Peyer's patch (tissue), 4 donors: ENCODE measurements at regions not wholly inside any gene's neighbourhood (a gene's known extent, or its start where the extent isn't known, plus 50 kb on each side); places are given as distances from the start of the nearest gene placed in this dataset.
"Not testable (repeated sequence)": the region's sequence is repeated elsewhere in the genome, so short reads cannot be mapped to it uniquely, and the experiment has no call there.

Experiments
- DNase-seq, 3 donors: peaks; one replicate each; pipeline ENCODE4 v3.0.0-alpha.2; 2017 to 2019
- H3K27ac ChIP-seq, 4 donors: fragments of 200-600 bp; sonication (generic); one replicate each; pipeline ENCODE4 v1.5.1; 2016 to 2019
- H3K27me3 ChIP-seq, 2 donors: fragments of 200-600 bp; sonication (generic); one replicate each; pipeline ENCODE4 v1.5.1; 2019
- H3K36me3 ChIP-seq, 3 donors: fragments of 200-600 bp; sonication (generic); one replicate each; pipeline ENCODE4 v1.5.1; 2016 to 2019
- H3K4me1 ChIP-seq, 4 donors: fragments of 200-600 bp; sonication (generic); one replicate each; pipeline ENCODE4 v1.5.1; 2016 to 2019
- H3K4me3 ChIP-seq, 4 donors: fragments of 200-600 bp; sonication (generic); 1 replicate in 3 of 4; 2 replicates in 1 of 4; pipeline ENCODE4 v1.5.1; 2016 to 2019; ENCODE audit warnings: mild to moderate bottlenecking in 1 of 4
- H3K9me3 ChIP-seq, 4 donors: fragments of 200-600 bp; sonication (generic); one replicate each; pipeline ENCODE4 v1.5.1; 2016 to 2019; ENCODE audit warnings: mild to moderate bottlenecking in 1 of 4
- POLR2A ChIP-seq, 2 donors: fragments of 450-650 bp; IDR thresholded peaks; one replicate each; pipeline ENCODE4 v1.5.1; 2017; ENCODE audit warnings: antibody characterized with exemption in 2 of 2, mild to moderate bottlenecking in 2 of 2, moderate library complexity in 2 of 2
- TF ChIP-seq, protein P1 (sequence below), 6 experiments: fragments of 450-650 bp in 4 of 6; fragments of 200-600 bp in 2 of 6; sonication (generic) in 1 of 6; IDR thresholded peaks; one replicate each; pipeline ENCODE4 v1.5.1; 2017 to 2019; ENCODE audit warnings: antibody characterized with exemption in 6 of 6, mild to moderate bottlenecking in 3 of 6, moderate library complexity in 1 of 6

GRCh38 chr18:70554854-70555445, 266.1 kb downstream of the SOCS6 start:
- Histone ChIP-seq H3K4me1 (no peaks in the 10 kb centered on the region), H3K9me3 (no peaks in the 10 kb centered on the region), H3K36me3 (no peaks in the 10 kb centered on the region), H3K27me3 (no peaks in the 10 kb centered on the region), H3K4me3 (no peak overlapping the region), H3K27ac (no peak overlapping the region)
- no peak for DNase-seq
- TF ChIP-seq, protein P1, sequence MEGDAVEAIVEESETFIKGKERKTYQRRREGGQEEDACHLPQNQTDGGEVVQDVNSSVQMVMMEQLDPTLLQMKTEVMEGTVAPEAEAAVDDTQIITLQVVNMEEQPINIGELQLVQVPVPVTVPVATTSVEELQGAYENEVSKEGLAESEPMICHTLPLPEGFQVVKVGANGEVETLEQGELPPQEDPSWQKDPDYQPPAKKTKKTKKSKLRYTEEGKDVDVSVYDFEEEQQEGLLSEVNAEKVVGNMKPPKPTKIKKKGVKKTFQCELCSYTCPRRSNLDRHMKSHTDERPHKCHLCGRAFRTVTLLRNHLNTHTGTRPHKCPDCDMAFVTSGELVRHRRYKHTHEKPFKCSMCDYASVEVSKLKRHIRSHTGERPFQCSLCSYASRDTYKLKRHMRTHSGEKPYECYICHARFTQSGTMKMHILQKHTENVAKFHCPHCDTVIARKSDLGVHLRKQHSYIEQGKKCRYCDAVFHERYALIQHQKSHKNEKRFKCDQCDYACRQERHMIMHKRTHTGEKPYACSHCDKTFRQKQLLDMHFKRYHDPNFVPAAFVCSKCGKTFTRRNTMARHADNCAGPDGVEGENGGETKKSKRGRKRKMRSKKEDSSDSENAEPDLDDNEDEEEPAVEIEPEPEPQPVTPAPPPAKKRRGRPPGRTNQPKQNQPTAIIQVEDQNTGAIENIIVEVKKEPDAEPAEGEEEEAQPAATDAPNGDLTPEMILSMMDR (IDR thresholded peaks at IDR 0.05), result no peak
- no peak for TF ChIP-seq POLR2A (IDR thresholded peaks at IDR 0.05)

DNA sequence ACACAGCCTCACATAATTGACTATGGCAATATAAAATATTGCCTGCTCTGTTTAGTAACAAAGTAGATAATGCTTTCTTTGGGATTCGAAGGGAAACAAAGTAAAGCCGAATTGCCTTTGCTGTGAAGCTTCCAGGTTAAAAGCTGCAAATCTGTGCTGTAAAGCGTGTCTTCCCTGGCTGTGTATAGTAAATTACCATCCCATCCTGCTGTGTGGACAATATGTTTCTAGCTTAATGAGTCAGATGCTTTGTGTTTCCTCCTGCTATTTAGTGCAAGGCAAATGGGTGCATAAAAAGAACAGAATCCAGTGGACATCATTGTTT, 265.1 kb downstream of the SOCS6 start:
- no peak for DNase-seq
- Histone ChIP-seq H3K27ac (no peak overlapping the region), H3K36me3 (no peaks in the 10 kb centered on the region), H3K4me3 (no peak overlapping the region), H3K9me3 (no peaks in the 10 kb centered on the region), H3K4me1 (no peaks in the 10 kb centered on the region), H3K27me3 (no peaks in the 10 kb centered on the region)
- TF ChIP-seq POLR2A (IDR thresholded peaks at IDR 0.05), result no peak

DNA sequence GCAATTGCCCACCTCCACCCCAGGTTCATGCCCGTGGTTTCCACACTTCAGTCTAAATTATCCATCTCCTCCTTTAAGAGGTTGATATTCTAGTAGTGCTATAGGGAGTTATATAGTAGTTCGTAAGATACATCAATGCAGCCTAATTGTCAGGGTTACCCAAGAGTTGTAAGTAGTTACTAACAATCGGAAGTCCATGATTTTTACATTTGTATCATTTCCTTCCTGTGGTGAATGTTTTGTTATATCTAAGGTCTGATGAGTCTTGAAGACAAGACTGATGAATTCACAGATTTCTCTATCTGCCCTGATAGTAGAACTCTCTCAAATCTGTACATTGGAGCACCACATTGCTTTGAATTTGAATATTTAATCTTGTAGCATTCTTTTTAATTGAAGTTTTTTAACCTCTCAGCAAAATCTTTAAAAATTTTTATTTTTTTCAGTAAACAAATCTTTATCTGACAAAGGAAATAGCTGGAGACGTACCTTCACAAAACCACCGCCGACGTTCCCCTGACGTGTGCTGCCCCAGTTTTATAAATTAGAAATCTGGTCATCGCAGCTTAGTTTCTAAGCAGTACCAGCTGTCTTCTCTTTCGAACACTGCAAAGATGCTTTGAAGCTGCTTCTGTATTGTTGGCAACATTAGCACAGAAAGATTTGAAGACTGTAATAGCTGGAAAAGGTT, 264.5 kb downstream of the SOCS6 start:
- DNase-seq, result no peak
- no peaks in the 10 kb centered on the region for H3K27me3 ChIP-seq
- H3K36me3 ChIP-seq, result no peaks in the 10 kb centered on the region
- TF ChIP-seq, protein P1 (IDR thresholded peaks at IDR 0.05), result no peak
- no peak for TF ChIP-seq POLR2A (IDR thresholded peaks at IDR 0.05)
- H3K4me1 ChIP-seq, result no peaks in the 10 kb centered on the region
- H3K4me3 ChIP-seq, result no peak overlapping the region
- H3K9me3 ChIP-seq, result no peaks in the 10 kb centered on the region
- no peak overlapping the region for H3K27ac ChIP-seq

DNA sequence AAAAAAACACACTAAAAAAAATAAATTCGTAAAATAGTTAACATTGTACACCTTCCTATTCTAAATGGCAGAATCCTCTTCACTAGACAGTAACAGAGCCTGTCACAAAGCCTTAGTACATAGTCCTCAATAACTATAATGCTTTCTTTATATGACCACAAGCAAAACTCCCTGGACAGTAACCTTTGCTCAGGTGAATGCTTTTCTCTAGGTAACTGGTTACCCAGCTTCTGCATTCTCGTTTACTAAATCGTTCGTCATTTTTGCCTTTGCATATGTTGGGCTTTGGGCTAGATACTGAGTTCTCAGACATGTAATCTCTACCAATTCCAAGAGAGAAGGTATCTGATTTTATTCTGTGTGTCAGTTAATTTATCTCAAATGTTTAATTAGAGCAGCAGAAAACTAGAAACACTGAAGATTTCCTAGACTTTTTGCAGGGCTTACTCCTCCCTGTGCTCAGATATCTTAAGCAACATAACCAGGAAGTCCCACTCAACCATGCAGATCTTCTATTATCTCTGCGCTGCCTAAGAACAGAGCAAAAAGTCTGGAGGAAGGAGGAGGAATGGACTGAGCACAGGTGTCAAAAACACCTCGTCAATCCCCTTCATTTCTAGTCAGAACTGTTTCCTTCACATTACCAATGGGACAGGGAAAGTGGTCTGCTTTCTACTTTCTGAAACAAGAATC, 247.7 kb downstream of the SOCS6 start:
- Histone ChIP-seq H3K36me3 (no peaks in the 10 kb centered on the region), H3K4me3 (no peak overlapping the region), H3K27ac (no peak overlapping the region), H3K9me3 (no peaks in the 10 kb centered on the region), H3K4me1 (no peaks in the 10 kb centered on the region), H3K27me3 (no peaks in the 10 kb centered on the region)
- no peak for TF ChIP-seq POLR2A (IDR thresholded peaks at IDR 0.05)
- TF ChIP-seq, protein P1 (IDR thresholded peaks at IDR 0.05), result no peak
- DNase-seq, result no peak

DNA sequence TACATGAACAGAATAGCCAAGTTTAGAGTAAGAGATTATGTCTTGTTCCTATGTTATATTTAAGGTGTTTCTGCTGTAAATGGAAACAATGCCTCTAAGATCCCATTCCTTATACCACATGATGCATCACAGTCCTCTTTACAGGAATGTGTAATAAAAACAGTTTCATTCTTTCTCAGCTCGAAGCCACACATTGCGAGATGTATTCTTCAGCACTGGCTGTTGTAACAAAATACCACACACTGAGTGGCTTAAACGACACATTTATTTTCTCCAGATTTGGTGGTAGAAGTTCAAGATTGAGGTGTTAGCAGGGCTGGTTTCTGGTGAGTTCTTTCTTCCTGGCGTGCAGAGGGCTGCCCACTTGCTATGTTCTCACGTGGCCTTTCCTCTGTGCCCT, 246.2 kb downstream of the SOCS6 start:
- no peak overlapping the region for H3K27ac ChIP-seq

DNA sequence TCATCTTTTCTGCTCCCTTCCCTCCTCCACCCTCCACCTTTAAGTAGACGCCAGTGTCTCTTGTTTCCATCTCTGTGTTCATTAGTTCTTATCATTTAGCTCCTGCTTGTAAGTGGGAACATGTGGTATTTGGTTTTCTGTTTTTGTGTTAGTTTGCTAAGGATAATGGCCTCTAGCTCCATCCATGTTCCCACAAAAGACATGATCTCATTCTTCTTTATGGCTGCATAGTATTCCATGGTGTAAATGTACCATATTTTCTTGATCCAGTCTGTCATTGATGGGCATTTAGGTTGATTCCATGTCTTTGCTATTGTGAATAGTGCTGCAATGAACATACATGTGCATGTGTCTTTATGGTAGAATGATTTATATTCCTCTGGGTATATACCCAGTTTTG, 236.5 kb downstream of the SOCS6 start:
- H3K27me3 ChIP-seq, H3K4me3 ChIP-seq, H3K4me1 ChIP-seq, H3K36me3 ChIP-seq, H3K9me3 ChIP-seq, H3K27ac ChIP-seq, DNase-seq: not testable (repeated sequence)

More for the DNA sequence above, 246.2 kb downstream of the SOCS6 start:
- TF ChIP-seq POLR2A (IDR thresholded peaks at IDR 0.05), result no peak
- TF ChIP-seq, protein P1 (IDR thresholded peaks at IDR 0.05), result no peak
- Histone ChIP-seq H3K36me3 (no peaks in the 10 kb centered on the region), H3K4me3 (no peak overlapping the region), H3K9me3 (no peaks in the 10 kb centered on the region), H3K27me3 (no peaks in the 10 kb centered on the region), H3K4me1 (no peaks in the 10 kb centered on the region)
- DNase-seq, result no peak
